ENCODE measurements at regions not wholly inside any gene's neighbourhood (a gene's known extent, or its start where the extent isn't known, plus 50 kb on each side); places are given as distances from the start of the nearest gene placed in this dataset.

DNA sequence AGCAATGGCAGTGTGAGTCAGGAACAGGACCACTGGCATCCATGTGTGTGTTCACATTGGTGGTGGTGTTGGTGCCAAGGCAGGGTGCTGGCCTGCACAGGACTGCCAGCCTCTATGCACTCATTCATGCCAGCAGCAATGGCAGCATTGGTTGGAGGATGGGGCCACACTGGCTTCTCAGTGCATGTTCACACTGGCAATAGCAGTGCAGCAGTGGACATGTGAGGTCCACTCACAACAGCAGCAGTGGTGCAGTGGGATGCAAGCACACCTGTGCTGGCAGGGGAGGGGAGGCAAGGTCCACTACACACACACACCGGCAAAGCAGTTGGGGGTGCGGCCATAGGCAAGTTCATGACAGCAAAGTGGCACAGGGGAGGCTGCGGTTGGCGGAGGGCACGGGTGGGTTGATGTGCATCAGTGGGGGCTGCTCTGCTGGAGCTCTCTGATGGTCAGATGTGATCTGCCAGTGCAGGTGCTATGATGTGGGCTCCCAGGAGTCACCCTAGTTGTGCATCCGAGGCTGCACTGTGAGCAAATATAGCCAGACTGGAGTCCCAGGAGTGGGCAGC lies 57.8 kb upstream of the TNKS2 start:
- TF ChIP-seq, protein P1, sequence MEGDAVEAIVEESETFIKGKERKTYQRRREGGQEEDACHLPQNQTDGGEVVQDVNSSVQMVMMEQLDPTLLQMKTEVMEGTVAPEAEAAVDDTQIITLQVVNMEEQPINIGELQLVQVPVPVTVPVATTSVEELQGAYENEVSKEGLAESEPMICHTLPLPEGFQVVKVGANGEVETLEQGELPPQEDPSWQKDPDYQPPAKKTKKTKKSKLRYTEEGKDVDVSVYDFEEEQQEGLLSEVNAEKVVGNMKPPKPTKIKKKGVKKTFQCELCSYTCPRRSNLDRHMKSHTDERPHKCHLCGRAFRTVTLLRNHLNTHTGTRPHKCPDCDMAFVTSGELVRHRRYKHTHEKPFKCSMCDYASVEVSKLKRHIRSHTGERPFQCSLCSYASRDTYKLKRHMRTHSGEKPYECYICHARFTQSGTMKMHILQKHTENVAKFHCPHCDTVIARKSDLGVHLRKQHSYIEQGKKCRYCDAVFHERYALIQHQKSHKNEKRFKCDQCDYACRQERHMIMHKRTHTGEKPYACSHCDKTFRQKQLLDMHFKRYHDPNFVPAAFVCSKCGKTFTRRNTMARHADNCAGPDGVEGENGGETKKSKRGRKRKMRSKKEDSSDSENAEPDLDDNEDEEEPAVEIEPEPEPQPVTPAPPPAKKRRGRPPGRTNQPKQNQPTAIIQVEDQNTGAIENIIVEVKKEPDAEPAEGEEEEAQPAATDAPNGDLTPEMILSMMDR (IDR thresholded peaks at IDR 0.05) = no peak
- no peak for TF ChIP-seq POLR2A (IDR thresholded peaks at IDR 0.05)
